HG02588 (cell line): ENCODE measurements at regions not wholly inside any gene's neighbourhood (a gene's known extent, or its start where the extent isn't known, plus 50 kb on each side); places are given as distances from the start of the nearest gene placed in this dataset.
"Not testable (repeated sequence)": the region's sequence is repeated elsewhere in the genome, so short reads cannot be mapped to it uniquely, and the experiment has no call there.

Source experiments
- ATAC-seq: cut with Tn5 transposase; IDR thresholded peaks from one replicate; pipeline ENCODE4 v1.9.1; 2021; ENCODE audit warnings: mild to moderate bottlenecking, moderate library complexity; ENCODE audit not compliant: unreplicated experiment

GRCh38 chr18:12179029-12179428 lies 75.1 kb upstream of the CIDEA start:
- ATAC-seq: not testable (repeated sequence)

GRCh38 chr18:12179697-12180577 lies 74.2 kb upstream of the CIDEA start:
- not testable (repeated sequence) for ATAC-seq

GRCh38 chr18:12198797-12199196 lies 55.4 kb upstream of the CIDEA start:
- ATAC-seq: not testable (repeated sequence)

- ATAC-seq: peak; percentile 99
Observed at GRCh38 chr18:12200186-12200585, 54.0 kb upstream of the CIDEA start.
